ENCODE measurements at regions not wholly inside any gene's neighbourhood (a gene's known extent, or its start where the extent isn't known, plus 50 kb on each side); places are given as distances from the start of the nearest gene placed in this dataset.

GRCh38 chr18:66874812-66875474 is 271.1 kb upstream of the CDH19 start:
- H3K36me3 ChIP-seq (ENCODE audit: insufficient read depth, low read length): no peaks in the 10 kb centered on the region
- no peaks in the 10 kb centered on the region for H4K20me1 ChIP-seq (ENCODE audit: insufficient read depth, low read length)
- H3K4me1 ChIP-seq (ENCODE audit: insufficient read depth, low read length): no peaks in the 10 kb centered on the region
- no peak overlapping the region for H2AFZ ChIP-seq (ENCODE audit: low read length)
- H3K27me3 ChIP-seq (ENCODE audit: insufficient read depth, low read length): no peaks in the 10 kb centered on the region
- no peak overlapping the region for H3K27ac ChIP-seq (ENCODE audit: low read depth, low read length)
- TF ChIP-seq CTCF (IDR thresholded peaks at IDR 0.05; ENCODE audit: extremely low read depth, low read depth, low read length): no peak
- no peak for DNase-seq (ENCODE audit: insufficient read length, low spot score, missing footprints)
- H3K4me3 ChIP-seq (ENCODE audit: insufficient read depth, low read length): no peak overlapping the region
- no peaks in the 10 kb centered on the region for H3K9me3 ChIP-seq (ENCODE audit: low read depth, low read length)
- H3K4me2 ChIP-seq (ENCODE audit: insufficient read depth, low read length): no peak overlapping the region
- H3K79me2 ChIP-seq (ENCODE audit: insufficient read depth, low read length): no peaks in the 10 kb centered on the region

GRCh38 chr18:66874375-66874774 is 270.5 kb upstream of the CDH19 start:
- H3K27ac ChIP-seq (ENCODE audit: low read depth, low read length): no peak overlapping the region
- no peaks in the 10 kb centered on the region for H3K36me3 ChIP-seq (ENCODE audit: insufficient read depth, low read length)
- H3K9me3 ChIP-seq (ENCODE audit: low read depth, low read length): no peaks in the 10 kb centered on the region
- H3K4me3 ChIP-seq (ENCODE audit: insufficient read depth, low read length): no peak overlapping the region
- no peaks in the 10 kb centered on the region for H3K79me2 ChIP-seq (ENCODE audit: insufficient read depth, low read length)
- no peak for DNase-seq (ENCODE audit: insufficient read length, low spot score, missing footprints)
- no peak overlapping the region for H3K4me2 ChIP-seq (ENCODE audit: insufficient read depth, low read length)
- H2AFZ ChIP-seq (ENCODE audit: low read length): no peak overlapping the region
- no peak for TF ChIP-seq CTCF (IDR thresholded peaks at IDR 0.05; ENCODE audit: extremely low read depth, low read depth, low read length)
- H4K20me1 ChIP-seq (ENCODE audit: insufficient read depth, low read length): no peaks in the 10 kb centered on the region
- H3K4me1 ChIP-seq (ENCODE audit: insufficient read depth, low read length): no peaks in the 10 kb centered on the region
- H3K27me3 ChIP-seq (ENCODE audit: insufficient read depth, low read length): no peaks in the 10 kb centered on the region

- Histone ChIP-seq H2AFZ (ENCODE audit: low read length) (no peak overlapping the region), H3K79me2 (ENCODE audit: insufficient read depth, low read length) (no peaks in the 10 kb centered on the region), H3K36me3 (ENCODE audit: insufficient read depth, low read length) (no peaks in the 10 kb centered on the region), H3K9me3 (ENCODE audit: low read depth, low read length) (no peaks in the 10 kb centered on the region), H3K27ac (ENCODE audit: low read depth, low read length) (no peak overlapping the region), H3K4me2 (ENCODE audit: insufficient read depth, low read length) (no peak overlapping the region), H4K20me1 (ENCODE audit: insufficient read depth, low read length) (no peaks in the 10 kb centered on the region), H3K4me3 (ENCODE audit: insufficient read depth, low read length) (no peak overlapping the region), H3K4me1 (ENCODE audit: insufficient read depth, low read length) (no peaks in the 10 kb centered on the region), H3K27me3 (ENCODE audit: insufficient read depth, low read length) (no peaks in the 10 kb centered on the region)
- no peak for DNase-seq (ENCODE audit: insufficient read length, low spot score, missing footprints)
- TF ChIP-seq CTCF (IDR thresholded peaks at IDR 0.05; ENCODE audit: extremely low read depth, low read depth, low read length): no peak
These were observed 270.0 kb upstream of the CDH19 start for GRCh38 chr18:66873899-66874298.

GRCh38 chr18:66872277-66872676 is 268.4 kb upstream of the CDH19 start:
- no peak for TF ChIP-seq CTCF (IDR thresholded peaks at IDR 0.05; ENCODE audit: extremely low read depth, low read depth, low read length)
- no peaks in the 10 kb centered on the region for H3K27me3 ChIP-seq (ENCODE audit: insufficient read depth, low read length)
- no peaks in the 10 kb centered on the region for H3K79me2 ChIP-seq (ENCODE audit: insufficient read depth, low read length)
- no peak for DNase-seq (ENCODE audit: insufficient read length, low spot score, missing footprints)
- no peaks in the 10 kb centered on the region for H3K36me3 ChIP-seq (ENCODE audit: insufficient read depth, low read length)
- no peak overlapping the region for H2AFZ ChIP-seq (ENCODE audit: low read length)
- no peaks in the 10 kb centered on the region for H3K9me3 ChIP-seq (ENCODE audit: low read depth, low read length)
- H3K4me3 ChIP-seq (ENCODE audit: insufficient read depth, low read length): no peak overlapping the region
- no peak overlapping the region for H3K27ac ChIP-seq (ENCODE audit: low read depth, low read length)
- no peaks in the 10 kb centered on the region for H3K4me1 ChIP-seq (ENCODE audit: insufficient read depth, low read length)
- no peak overlapping the region for H3K4me2 ChIP-seq (ENCODE audit: insufficient read depth, low read length)
- H4K20me1 ChIP-seq (ENCODE audit: insufficient read depth, low read length): no peaks in the 10 kb centered on the region
